ENCODE measurements at regions not wholly inside any gene's neighbourhood (a gene's known extent, or its start where the extent isn't known, plus 50 kb on each side); places are given as distances from the start of the nearest gene placed in this dataset.

DNA sequence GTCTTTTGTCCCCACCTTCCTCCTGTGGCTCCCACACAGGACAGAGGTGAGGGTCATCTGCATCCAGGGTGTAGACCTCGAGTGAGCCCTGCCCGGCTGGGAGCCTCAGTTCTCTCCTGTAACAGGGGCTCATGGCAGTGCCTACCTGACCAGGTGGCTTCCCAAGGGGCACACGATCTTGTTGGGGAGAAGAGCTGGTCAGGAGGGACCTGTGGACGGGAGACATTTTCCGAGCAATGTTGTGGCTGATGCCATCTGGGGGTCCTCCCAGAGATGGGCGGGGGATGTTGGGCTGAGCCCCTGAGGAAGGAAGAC is 51.9 kb downstream of the CEBPB start:
- DNase-seq: no peak

- no peak for DNase-seq
These were observed 52.4 kb downstream of the CEBPB start for GRCh38 chr20:50242863-50243609.

DNA sequence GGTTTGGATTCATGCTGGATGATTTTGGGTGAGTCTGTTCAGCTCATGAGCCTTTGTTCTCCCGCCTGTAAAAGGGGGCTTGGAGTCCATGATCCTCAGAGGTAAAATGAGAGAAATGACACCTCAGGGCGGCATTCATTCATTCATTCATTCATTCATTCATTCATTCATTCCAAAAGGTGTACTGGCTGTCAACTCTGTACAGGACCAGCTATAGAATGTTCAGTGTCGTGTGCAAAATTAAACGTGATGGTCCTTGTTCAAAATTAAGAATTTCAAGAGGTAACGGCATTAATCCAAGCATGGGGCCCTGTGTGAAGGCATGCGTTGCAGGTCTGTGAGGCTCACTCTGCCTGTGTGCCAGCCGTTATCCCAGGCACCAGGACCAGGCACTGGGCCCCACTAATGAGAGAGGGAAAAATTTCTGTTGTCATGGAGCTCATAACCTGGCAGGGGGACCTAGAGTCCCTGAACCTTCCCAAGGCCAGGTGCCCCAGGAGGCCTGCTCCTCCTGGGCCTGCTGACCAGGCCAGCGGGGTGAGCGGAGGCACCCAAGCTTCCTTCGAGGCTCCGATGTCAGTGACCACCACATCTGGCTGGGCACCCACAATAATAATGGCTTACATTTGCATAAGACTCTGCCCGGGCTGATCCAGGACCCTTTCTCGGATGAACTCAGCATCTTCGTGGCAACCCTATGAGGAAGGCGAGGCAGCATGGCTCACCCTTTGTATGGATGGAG is 53.2 kb downstream of the CEBPB start:
- DNase-seq: no peak

DNA sequence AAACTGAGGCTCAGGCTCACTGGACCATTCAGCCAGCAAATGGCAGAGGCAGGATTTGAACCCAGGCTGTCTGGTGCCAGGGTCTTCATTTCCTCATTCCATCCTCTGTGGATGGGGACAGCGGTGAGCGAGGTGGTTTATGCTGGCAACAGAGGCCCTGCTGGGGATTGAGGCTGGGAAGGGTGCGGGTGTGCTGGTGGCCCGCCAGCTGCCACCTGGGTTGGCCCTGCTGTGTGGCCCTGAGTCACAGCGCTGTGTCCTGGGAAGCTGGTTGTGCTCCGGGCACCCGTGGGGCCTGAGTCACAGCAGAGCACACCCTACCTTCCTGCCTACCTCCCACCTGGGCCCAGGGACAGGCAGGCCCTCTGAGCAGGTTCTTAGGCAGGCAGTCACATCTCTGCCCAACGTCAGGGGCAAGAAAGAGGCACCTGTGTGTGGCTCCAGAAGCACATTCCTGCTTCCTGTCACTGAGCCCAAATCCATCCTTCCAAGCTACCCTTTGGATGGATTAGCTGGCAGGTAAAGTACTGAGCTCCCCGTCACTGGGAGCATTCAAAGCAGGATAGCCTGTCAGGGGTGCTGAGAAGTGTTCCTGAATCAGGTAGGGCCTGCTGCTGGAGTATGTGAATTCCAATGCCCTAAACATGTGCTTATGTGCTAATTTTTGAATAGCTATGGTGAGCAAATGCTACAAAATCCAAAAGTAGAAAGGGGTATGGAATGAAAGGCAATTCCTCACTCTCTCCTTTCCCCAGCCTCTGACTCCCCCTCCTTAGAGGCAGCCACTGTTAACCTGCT is 53.9 kb downstream of the CEBPB start:
- no peak for DNase-seq

GRCh38 chr20:50245498-50246366 is 55.1 kb downstream of the CEBPB start:
- DNase-seq: no peak

DNA sequence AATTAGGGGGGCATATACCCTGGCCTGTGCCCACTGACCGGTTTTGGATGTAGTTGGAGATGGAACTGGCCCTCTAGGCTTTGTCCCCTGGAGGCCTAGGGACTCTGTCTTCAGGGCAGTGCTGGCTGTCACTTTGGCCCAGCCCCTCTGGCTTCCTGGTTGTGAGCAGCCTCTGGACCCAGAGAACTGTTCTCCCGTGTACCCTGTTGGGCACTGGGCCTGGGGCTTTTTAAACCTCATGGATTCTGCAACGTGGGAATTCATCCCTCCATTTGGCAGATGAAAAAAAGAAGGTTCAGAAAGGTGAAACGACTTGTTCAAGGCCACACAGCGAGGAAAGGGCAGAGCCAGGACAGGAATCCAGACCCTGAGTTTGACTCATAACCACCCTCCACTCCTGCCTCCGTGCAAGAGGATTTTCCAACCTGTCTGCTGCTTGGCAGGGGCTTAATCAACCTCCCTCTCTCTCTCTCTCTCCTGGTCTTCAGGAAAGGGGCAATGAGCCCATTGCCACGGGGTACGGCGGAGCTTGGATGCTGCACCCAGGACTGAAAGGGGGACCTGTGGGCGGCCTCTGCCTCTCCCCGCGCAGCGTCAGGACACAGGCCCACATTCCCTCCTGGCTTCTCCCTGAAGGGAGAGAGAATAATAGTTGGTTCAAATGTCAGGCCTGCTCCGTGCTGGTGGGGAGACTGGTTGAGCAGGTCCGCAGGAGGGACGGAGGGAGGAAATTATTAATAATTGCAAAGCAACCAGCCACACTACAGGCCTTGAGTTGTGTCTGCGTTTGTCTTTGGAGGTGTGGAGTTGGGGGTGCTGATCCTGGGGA is 56.0 kb downstream of the CEBPB start:
- no peak for DNase-seq

DNA sequence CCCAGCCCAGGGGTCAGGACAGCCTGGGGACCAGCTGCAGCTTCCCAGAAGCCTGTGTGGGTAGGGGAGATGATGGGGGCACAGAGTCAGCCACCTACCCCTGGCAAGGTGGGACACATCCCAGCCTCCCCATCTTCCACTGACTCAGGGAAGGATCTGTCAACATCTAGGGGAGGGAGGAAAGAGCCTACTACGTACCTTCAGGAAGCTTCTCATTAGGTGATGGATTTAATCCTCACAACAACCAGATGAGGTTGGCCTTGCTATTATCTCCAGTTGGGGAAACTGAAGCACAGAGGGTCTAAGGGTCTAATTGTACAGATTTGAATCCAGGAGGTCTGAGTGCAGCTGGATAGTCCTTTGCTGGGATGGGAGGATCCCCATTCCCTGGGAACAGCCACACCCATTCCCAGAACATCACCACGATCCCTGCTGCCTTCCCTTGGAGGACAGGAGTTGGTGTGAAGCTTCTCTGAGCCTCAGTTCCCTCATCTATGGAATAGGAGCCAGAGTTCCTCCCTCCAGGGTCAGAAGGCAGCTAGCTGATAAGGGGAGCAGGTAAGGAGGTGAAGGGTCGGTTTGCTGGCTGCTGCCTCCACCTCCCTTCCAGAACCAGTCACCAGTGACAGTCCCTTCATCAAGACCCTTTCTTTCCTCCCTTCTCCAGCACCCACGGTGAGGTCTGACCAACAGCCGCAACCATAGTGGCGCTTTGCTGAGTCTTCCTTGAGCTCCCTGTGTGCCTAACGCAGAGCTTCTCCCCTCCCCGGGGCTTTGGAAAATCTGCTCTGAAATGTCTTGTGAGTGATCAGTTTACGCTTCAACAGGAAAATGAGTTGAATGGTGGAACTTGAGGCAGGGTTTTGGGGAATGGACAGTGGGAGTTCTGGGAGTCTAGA is 56.8 kb downstream of the CEBPB start:
- DNase-seq: no peak

GRCh38 chr20:50248104-50248641 is 57.5 kb downstream of the CEBPB start:
- DNase-seq: no peak

GRCh38 chr20:50249447-50250388 is 59.1 kb downstream of the CEBPB start:
- no peak for DNase-seq

DNA sequence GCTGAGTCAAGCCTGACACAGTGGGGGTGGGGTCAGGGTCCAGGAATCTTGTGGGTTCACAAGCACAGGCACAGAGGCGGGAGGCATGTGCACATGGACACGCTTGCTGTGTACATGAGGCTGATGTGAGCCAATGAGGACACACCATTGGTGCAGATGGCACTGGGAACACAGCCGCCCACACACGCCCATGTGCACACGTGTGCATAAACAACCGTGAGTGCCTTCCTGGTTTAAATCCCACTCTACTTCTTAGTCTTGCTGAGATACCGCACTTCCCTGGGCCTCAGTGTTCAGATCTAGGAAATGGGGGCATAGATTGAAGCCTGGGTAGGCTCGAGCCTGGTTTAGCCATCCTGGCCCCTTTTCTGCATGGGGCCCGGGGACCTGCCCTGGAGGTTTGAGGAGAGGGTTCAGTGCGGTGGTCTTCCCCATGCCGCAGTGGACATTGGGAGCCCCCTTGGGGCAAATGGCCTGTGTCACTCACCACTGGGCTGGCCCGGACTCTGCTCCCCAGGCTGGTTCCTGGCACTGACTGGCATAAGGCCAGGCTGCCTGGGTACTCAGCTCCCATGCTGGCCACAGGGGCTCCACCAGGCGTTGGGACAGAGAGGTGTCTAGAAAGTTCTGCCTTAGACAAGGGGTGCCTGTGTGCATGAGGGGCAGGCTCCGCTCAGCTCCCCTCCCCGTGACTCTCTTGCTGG is 60.2 kb downstream of the CEBPB start:
- DNase-seq: no peak

DNA sequence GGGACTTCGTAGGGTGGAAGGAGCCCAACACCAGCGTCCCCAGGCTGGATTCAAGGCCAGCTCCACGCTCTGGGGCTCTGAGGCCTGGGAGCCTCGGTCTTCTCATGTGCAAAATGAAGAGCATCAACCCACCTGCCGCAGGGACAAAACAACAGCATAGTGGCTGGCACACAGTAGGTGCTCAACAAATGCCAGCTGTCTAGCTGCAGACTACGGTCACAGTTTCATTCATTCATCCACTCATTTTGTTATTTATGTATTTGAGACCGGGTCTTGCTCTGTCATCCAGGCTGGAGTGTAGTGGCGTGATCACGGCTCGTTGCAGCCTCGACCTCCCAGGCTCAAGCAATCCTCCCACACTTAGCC is 60.7 kb downstream of the CEBPB start:
- no peak for DNase-seq

GRCh38 chr20:50251992-50252511 is 61.4 kb downstream of the CEBPB start:
- DNase-seq: no peak

DNA sequence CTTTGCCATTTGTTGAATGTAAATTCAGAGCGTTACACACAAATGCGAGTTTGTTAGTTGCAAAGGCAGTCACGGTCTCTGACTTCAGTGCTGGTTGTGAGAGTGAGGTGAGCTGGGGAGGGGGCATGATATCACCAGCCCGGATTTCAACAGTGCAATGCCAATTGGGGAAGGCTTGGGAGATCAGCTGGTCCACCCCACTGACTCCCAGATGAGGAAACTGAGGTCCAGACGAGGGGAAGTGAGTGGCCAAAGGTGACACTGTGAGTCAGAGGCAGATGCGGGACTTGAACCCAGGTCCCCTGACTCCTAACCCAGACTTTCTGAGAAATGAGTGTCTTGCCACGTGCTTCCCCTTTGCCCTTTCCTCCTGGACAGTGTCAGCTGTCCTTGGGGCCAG is 62.1 kb downstream of the CEBPB start:
- DNase-seq: no peak

DNA sequence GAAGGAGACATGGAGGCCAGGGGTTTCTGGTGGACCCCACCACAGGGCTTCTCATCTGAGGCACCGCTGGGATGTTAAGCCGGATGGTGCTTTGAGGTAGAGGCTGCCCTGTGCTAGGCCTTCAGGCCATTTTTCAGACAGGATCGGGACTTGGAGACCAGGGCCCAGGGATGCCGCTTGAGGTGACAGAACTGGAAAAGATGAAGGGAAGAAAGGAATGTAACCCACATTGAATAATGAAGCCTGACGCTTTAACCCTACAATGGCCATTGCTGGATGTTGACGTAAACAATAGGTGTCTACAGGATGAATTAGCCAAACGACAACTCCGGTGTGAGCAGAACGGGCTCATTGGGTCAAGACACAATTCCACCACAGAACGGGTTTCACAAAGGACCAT is 62.5 kb downstream of the CEBPB start:
- DNase-seq: no peak

DNA sequence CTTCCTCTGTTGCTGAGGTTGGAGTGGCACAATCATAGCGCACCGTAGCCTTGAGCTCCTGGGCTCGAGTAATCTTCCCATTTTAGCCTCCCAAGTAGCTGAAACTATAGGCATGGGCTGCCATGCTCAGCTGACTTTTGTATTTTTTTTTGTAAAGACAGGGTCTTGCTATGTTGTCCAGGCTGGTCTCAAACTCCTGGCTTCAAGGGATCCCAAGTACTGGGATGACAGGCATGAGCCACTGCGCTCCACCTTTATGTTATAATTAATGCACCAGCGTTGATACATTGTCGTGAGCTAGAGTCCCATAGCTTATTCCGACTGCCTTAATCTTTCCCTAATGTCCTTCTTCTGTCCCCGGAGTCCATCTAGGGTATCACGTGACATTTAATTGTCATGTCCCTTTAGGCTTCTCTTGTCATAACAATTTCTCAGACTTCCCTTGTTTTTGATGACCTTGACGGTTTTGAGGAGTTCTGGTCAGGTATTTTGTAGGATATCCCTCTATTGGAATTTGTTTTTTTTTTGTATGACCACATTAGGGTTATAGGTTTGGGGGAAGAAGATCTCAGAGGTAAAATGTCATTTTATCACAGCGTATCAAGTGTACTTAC is 63.9 kb downstream of the CEBPB start:
- DNase-seq: no peak

- no peak for DNase-seq
These were observed 65.9 kb downstream of the CEBPB start for GRCh38 chr20:50256577-50256976.

GRCh38 chr20:50257860-50258259 is 67.2 kb downstream of the CEBPB start:
- no peak for DNase-seq

All from activated CD4-positive, alpha-beta T cell treated with anti-CD3 and anti-CD28 coated beads for 1 hour (primary cell).